IMR-90 (cell line): ENCODE measurements at regions not wholly inside any gene's neighbourhood (a gene's known extent, or its start where the extent isn't known, plus 50 kb on each side); places are given as distances from the start of the nearest gene placed in this dataset.

Experiments used
- ATAC-seq: fragments of 200-7000 bp; cut with Tn5 transposase; 2 replicates; pipeline ENCODE4 v1.9.1; 2020; ENCODE audit warnings: low read depth, mild to moderate bottlenecking, moderate library complexity
- BruUV-seq: library from RNA; stranded (reverse); fragments of 400-500 nt; replicated peaks from 2 replicates; lab custom pipeline; 2021; lab: Mats Ljungman, UMichigan
- CTCF ChIA-PET: fragments of 300-600 bp; formaldehyde crosslinking; extraction: SDS; loops from one replicate; lab custom pipeline; 2021; ENCODE audit warnings: antibody characterized with exemption; lab: Yijun Ruan, JAX
- POLR2A ChIA-PET: fragments of 300-600 bp; sonication (Branson Sonifier 250); formaldehyde crosslinking; loops from one replicate; lab custom pipeline; 2022; ENCODE audit warnings: antibody characterized with exemption; ENCODE audit not compliant: unreplicated experiment; lab: Charles Lee
- DNase-seq: peaks from one replicate; pipeline ENCODE4 v3.0.0; 2013
- H2AFZ ChIP-seq: replicated peaks from 2 replicates; pipeline ENCODE3; 2013; ENCODE audit warnings: low read length, mild to moderate bottlenecking; ENCODE audit not compliant: poor library complexity
- H2AK5ac ChIP-seq: 2 replicates; pipeline ENCODE4 v1.6.1; 2013; ENCODE audit warnings: low read depth, low read length, inconsistent platforms
- H2AK9ac ChIP-seq: replicated peaks from 2 replicates; pipeline ENCODE3; 2013; ENCODE audit warnings: mild to moderate bottlenecking, low read depth, low read length, moderate library complexity; ENCODE audit not compliant: poor library complexity
- H2BK120ac ChIP-seq: 2 replicates; pipeline ENCODE4 v1.6.1; 2013; ENCODE audit warnings: low read depth, low read length, inconsistent platforms
- H2BK15ac ChIP-seq: 3 replicates; pipeline ENCODE4 v1.6.1; 2013; ENCODE audit warnings: low read depth, low read length, inconsistent platforms
- H2BK20ac ChIP-seq: 2 replicates; pipeline ENCODE4 v1.6.1; 2013; ENCODE audit warnings: low read depth, mild to moderate bottlenecking, inconsistent platforms, low read length, moderate library complexity
- H2BK5ac ChIP-seq: 2 replicates; pipeline ENCODE4 v1.6.1; 2013; ENCODE audit warnings: mild to moderate bottlenecking, low read depth, low read length, inconsistent platforms; ENCODE audit not compliant: poor library complexity, severe bottlenecking
- H3K14ac ChIP-seq: replicated peaks from 2 replicates; pipeline ENCODE4 v1.6.1; 2013; ENCODE audit warnings: low read depth, low read length, inconsistent platforms
- H3K18ac ChIP-seq: 2 replicates; pipeline ENCODE4 v1.6.1; 2013; ENCODE audit warnings: low read depth, low read length, control low read depth
- H3K23ac ChIP-seq: 2 replicates; pipeline ENCODE4 v1.6.1; 2013; ENCODE audit warnings: low read depth, low read length, inconsistent platforms
- H3K27ac ChIP-seq: 2 replicates; pipeline ENCODE4 v1.5.1; 2013; ENCODE audit warnings: mild to moderate bottlenecking, control low read depth, low read length; ENCODE audit not compliant: insufficient read depth
- H3K27me3 ChIP-seq: 2 replicates; pipeline ENCODE4 v1.6.1; 2013; ENCODE audit warnings: low read length; ENCODE audit not compliant: control insufficient read depth, insufficient read depth
- H3K36me3 ChIP-seq: 2 replicates; pipeline ENCODE4 v1.6.1; 2013; ENCODE audit warnings: low read length, mixed read lengths; ENCODE audit not compliant: control insufficient read depth, insufficient read depth
- H3K4ac ChIP-seq: 2 replicates; pipeline ENCODE4 v1.6.1; 2013; ENCODE audit warnings: low read depth, low read length, inconsistent platforms
- H3K4me1 ChIP-seq: 2 replicates; pipeline ENCODE4 v1.6.1; 2013; ENCODE audit warnings: low read length, mixed read lengths; ENCODE audit not compliant: control insufficient read depth, insufficient read depth
- H3K4me2 ChIP-seq: 2 replicates; pipeline ENCODE4 v1.6.1; 2013; ENCODE audit warnings: low read depth, mild to moderate bottlenecking, control low read depth, low read length, moderate library complexity
- H3K4me3 ChIP-seq: 2 replicates; pipeline ENCODE4 v1.5.1; 2013; ENCODE audit warnings: low read depth, mild to moderate bottlenecking, control low read depth, low read length, moderate library complexity; ENCODE audit not compliant: insufficient read depth
- H3K56ac ChIP-seq: 2 replicates; pipeline ENCODE4 v1.6.1; 2013; ENCODE audit warnings: low read length, inconsistent platforms; ENCODE audit not compliant: insufficient read depth; ENCODE audit errors: extremely low read depth
- H3K79me1 ChIP-seq, 2 experiments: 2 replicates each; pipeline ENCODE4 v1.6.1; 2013; ENCODE audit warnings: low read length in 2 of 2, inconsistent platforms in 1 of 2, low read depth in 1 of 2
- H3K9ac ChIP-seq: 2 replicates; pipeline ENCODE4 v1.6.1; 2013; ENCODE audit warnings: low read depth, low read length, control low read depth
- H3K9me1 ChIP-seq: 2 replicates; pipeline ENCODE4 v1.6.1; 2013; ENCODE audit warnings: low read length, inconsistent platforms; ENCODE audit not compliant: insufficient read depth
- H3K9me3 ChIP-seq: 2 replicates; pipeline ENCODE4 v1.6.1; 2013; ENCODE audit warnings: low read length; ENCODE audit not compliant: control insufficient read depth, insufficient read depth
- H4K20me1 ChIP-seq: 2 replicates; pipeline ENCODE4 v1.6.1; 2013; ENCODE audit warnings: low read length, inconsistent platforms; ENCODE audit not compliant: insufficient read depth
- H4K5ac ChIP-seq: 2 replicates; pipeline ENCODE4 v1.6.1; 2013; ENCODE audit warnings: mild to moderate bottlenecking, low read depth, low read length, control low read depth
- H4K8ac ChIP-seq, 2 experiments: 2 replicates each; pipeline ENCODE4 v1.6.1; 2013; ENCODE audit warnings: low read depth in 2 of 2, low read length in 2 of 2, control low read depth in 1 of 2, inconsistent platforms in 1 of 2
- H4K91ac ChIP-seq: 2 replicates; pipeline ENCODE4 v1.6.1; 2013; ENCODE audit warnings: low read depth, low read length, inconsistent platforms; ENCODE audit not compliant: insufficient read depth
- BHLHE40 ChIP-seq: fragments of 150-350 bp; IDR thresholded peaks from 2 replicates; pipeline ENCODE4 v1.6.1; 2016; ENCODE audit warnings: mild to moderate bottlenecking, low read depth, low read length
- CTCF ChIP-seq: conservative IDR thresholded peaks from 2 replicates; pipeline ENCODE4 v1.5.1; 2012; ENCODE audit warnings: mild to moderate bottlenecking, low read depth, low read length, improper control_type of control experiment
- ELK1 ChIP-seq: fragments of 150-350 bp; IDR thresholded peaks from 2 replicates; pipeline ENCODE4 v1.6.1; 2016; ENCODE audit warnings: low read depth, mild to moderate bottlenecking, low read length, moderate library complexity, borderline replicate concordance
- MAFK ChIP-seq: IDR thresholded peaks from 2 replicates; pipeline ENCODE4 v1.6.1; 2012; ENCODE audit warnings: low read depth, low read length, improper control_type of control experiment
- MXI1 ChIP-seq: IDR thresholded peaks from 2 replicates; pipeline ENCODE4 v1.6.1; 2012; ENCODE audit warnings: low read depth, mild to moderate bottlenecking, low read length, moderate library complexity, borderline replicate concordance
- NFE2L2 ChIP-seq: fragments of 150-350 bp; IDR thresholded peaks from 2 replicates; pipeline ENCODE4 v1.6.1; 2016; ENCODE audit warnings: low read depth, mild to moderate bottlenecking, low read length
- POLR2A ChIP-seq: IDR thresholded peaks from 2 replicates; pipeline ENCODE4 v1.6.1; 2012; ENCODE audit warnings: mild to moderate bottlenecking, low read depth, low read length
- RFX5 ChIP-seq: IDR thresholded peaks from 2 replicates; pipeline ENCODE4 v1.8.0; 2012; ENCODE audit warnings: low read depth, mild to moderate bottlenecking, low read length, moderate library complexity
- SMC3 ChIP-seq: fragments of 150-350 bp; IDR thresholded peaks from 2 replicates; pipeline ENCODE4 v1.6.1; 2016; ENCODE audit warnings: low read depth, mild to moderate bottlenecking, antibody characterized with exemption, low read length, moderate library complexity
- USF2 ChIP-seq: fragments of 150-350 bp; IDR thresholded peaks from 2 replicates; pipeline ENCODE4 v1.6.1; 2017; ENCODE audit warnings: mild to moderate bottlenecking, antibody characterized with exemption, low read length, low read depth
- WGBS, 2 experiments: methylation state at CpG; one replicate each; pipeline versions ENCODE4 v1.1.5 to v1.1.7; 2013; ENCODE audit warnings: missing lambda C conversion rate in 2 of 2; ENCODE audit not compliant: insufficient read length in 1 of 2; ENCODE audit errors: extremely low coverage in 2 of 2; 5-methylcytosine and 5-hydroxymethylcytosine counted together
- dilution Hi-C: fragments of 300-500 bp; cut with HindIII; formaldehyde crosslinking; loops from one replicate; pipeline ENCODE4 v1.14.3; 2018; ENCODE audit warnings: low sequenced_read_pairs; ENCODE audit not compliant: unreplicated experiment
- in situ Hi-C: fragments of 300-500 bp; cut with MboI; formaldehyde crosslinking; loops from 3 replicates; pipeline ENCODE4 v1.14.3; 2019; ENCODE audit warnings: low sequenced_read_pairs, inconsistent platforms, mixed read lengths
- intact Hi-C: fragments of 100-400 bp; cut with micrococcal nuclease; formaldehyde crosslinking; loops from 2 replicates; pipeline ENCODE4 v1.10.0; 2022

- Histone ChIP-seq H4K20me1 (no peaks in the 10 kb centered on the region), H2BK5ac (no peak overlapping the region), H2AK9ac (no peak overlapping the region), H2AFZ (no peak overlapping the region), H2BK20ac (0 out of 2 replicates have a peak overlapping the region, but pooled peaks have one; percentile 3), H4K91ac (no peak overlapping the region), H3K23ac (no peak overlapping the region), H3K18ac (no peak overlapping the region), H3K9me1 (no peaks in the 10 kb centered on the region; the same call in 1 of the 2 replicates), H3K36me3 (no peaks in the 10 kb centered on the region), H3K56ac (no peak overlapping the region), H3K14ac (peak overlapping the region; percentile 10; the same call in 1 of the 2 replicates), H3K4me2 (peak overlapping the region; percentile 18; the same call in 1 of the 2 replicates), H4K8ac (no peak overlapping the region), H4K5ac (no peak overlapping the region), H3K9me3 (no peaks in the 10 kb centered on the region), H3K9ac (no peak overlapping the region), H3K27ac (no peak overlapping the region), H2BK120ac (peak overlapping the region; percentile 21), H3K27me3 (no peaks in the 10 kb centered on the region; the same call in 1 of the 2 replicates), H2AK5ac (no peak overlapping the region), H3K4me1 (0 out of 2 replicates have a peak, but pooled peaks cover 1% of the 10 kb centered on the region), H3K79me1 (no peaks in the 10 kb centered on the region), H2BK15ac (no peak overlapping the region), H3K4ac (no peak overlapping the region), H3K4me3 (no peak overlapping the region)
- ChIA-PET POLR2A (no interaction called here), CTCF (interaction anchor here (0.7 kb wide), 1 partner anchor 268 kb away, joined by 4 read pairs; no protein-coding TSS in a partner anchor)
- intact Hi-C loops (no loop called here), dilution Hi-C loops (no loop called here), in situ Hi-C loops (no loop called here)
- no peak for TF ChIP-seq NFE2L2
- TF ChIP-seq SMC3: no peak
- TF ChIP-seq CTCF: no peak
- TF ChIP-seq MAFK: no peak
- TF ChIP-seq POLR2A: no peak
- no peak for TF ChIP-seq RFX5
- TF ChIP-seq USF2: no peak
- TF ChIP-seq MXI1: no peak
- TF ChIP-seq ELK1: no peak
- TF ChIP-seq BHLHE40: no peak
- no TSS peak for BruUV-seq
- no CpG with 5 or more reads among the region's 2 CpGs for WGBS, 2 experiments
- DNase-seq (peak; percentile 31), ATAC-seq (peak; percentile 67)
Measured at GRCh38 chr5:74272024-74272775, 368.3 kb downstream of the ENC1 start.
